ENCODE measurements at regions not wholly inside any gene's neighbourhood (a gene's known extent, or its start where the extent isn't known, plus 50 kb on each side); places are given as distances from the start of the nearest gene placed in this dataset.

- no peak for TF ChIP-seq CTCF (IDR thresholded peaks at IDR 0.05; ENCODE audit: low read depth, low read length, poor library complexity, severe bottlenecking)
- no peak for TF ChIP-seq EZH2phosphoT487 (IDR thresholded peaks at IDR 0.05; ENCODE audit: borderline replicate concordance, low read length)
Measured at GRCh38 chr5:50576686-50577256, 89.7 kb upstream of the PARP8 start.

Measured in DOHH2 (cell line).